ENCODE measurements at regions not wholly inside any gene's neighbourhood (a gene's known extent, or its start where the extent isn't known, plus 50 kb on each side); places are given as distances from the start of the nearest gene placed in this dataset.

DNA sequence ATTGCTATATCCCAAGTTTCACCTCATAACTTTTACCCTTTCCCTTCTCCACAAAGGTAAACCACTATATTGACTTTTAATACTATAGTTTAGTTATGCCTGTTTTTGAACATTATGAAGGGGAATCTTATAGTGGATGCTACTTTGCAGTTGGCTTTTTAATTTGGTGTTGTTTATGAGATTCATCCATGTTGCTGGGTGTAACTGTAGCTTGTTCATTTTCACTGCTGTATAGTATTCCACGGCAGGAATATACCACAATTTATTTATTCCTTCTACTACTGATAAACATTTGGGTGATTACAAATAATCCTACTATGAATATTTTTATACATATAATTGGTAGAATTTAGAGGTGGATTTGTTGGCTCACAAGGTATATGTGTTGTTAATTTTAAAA, 88.4 kb upstream of the NALF2 start:
- TF ChIP-seq CTCF (IDR thresholded peaks at IDR 0.05; ENCODE audit: low read length) (no peak), EZH2 (IDR thresholded peaks at IDR 0.05; ENCODE audit: borderline replicate concordance, low read length) (no peak)
